HL-60 (cell line): ENCODE measurements at regions not wholly inside any gene's neighbourhood (a gene's known extent, or its start where the extent isn't known, plus 50 kb on each side); places are given as distances from the start of the nearest gene placed in this dataset.

ENCODE experiments used
- CTCF ChIP-seq: IDR thresholded peaks from one replicate; pipeline ENCODE4 v1.5.1; 2011; ENCODE audit warnings: low read length, control low read depth, inconsistent platforms; ENCODE audit not compliant: insufficient read depth
- REST ChIP-seq: IDR thresholded peaks from 2 replicates; pipeline ENCODE4 v1.6.1; 2012; ENCODE audit warnings: low read depth; ENCODE audit not compliant: insufficient replicate concordance

- TF ChIP-seq CTCF = no peak
- TF ChIP-seq REST = no peak
Observed at GRCh38 chr6:139536751-139537617, 162.5 kb upstream of the CITED2 start.
